ENCODE measurements at regions not wholly inside any gene's neighbourhood (a gene's known extent, or its start where the extent isn't known, plus 50 kb on each side); places are given as distances from the start of the nearest gene placed in this dataset.

- no peak for TF ChIP-seq ZNF197 (CRISPR knock-in tag; IDR thresholded peaks at IDR 0.05; ENCODE audit: low read depth)
These were observed 123.3 kb upstream of the GBE1 start (continued) for GRCh38 chr3:81884791-81885190.

GRCh38 chr3:81876826-81877225, 115.4 kb upstream of the GBE1 start:
- Histone ChIP-seq H3K79me2 (ENCODE audit: control insufficient read depth, insufficient read depth, low read length) (no peaks in the 10 kb centered on the region), H3K9me1 (ENCODE audit: control insufficient read depth, insufficient read depth, low read length) (no peaks in the 10 kb centered on the region), H3K4me1 (replicated peaks in 1 of 2; ENCODE audit: control insufficient read depth in 2 of 2, insufficient read depth in 2 of 2, low read length in 2 of 2) (no peaks in the 10 kb centered on the region), H3K4me2 (ENCODE audit: insufficient read depth, low read length) (no peak overlapping the region), H3K4me3 (no peak overlapping the region), H3K9me3 (replicated peaks; ENCODE audit: control insufficient read depth, insufficient read depth, low read depth, low read length) (no peaks in the 10 kb centered on the region), H3K36me3 (ENCODE audit: control insufficient read depth, insufficient read depth, low read length) (no peaks in the 10 kb centered on the region), H3K27ac (ENCODE audit: extremely low read depth, low read depth, low read length) (no peak overlapping the region), H2AFZ (ENCODE audit: low read depth, low read length) (no peak overlapping the region), H4K20me1 (replicated peaks; ENCODE audit: control insufficient read depth, insufficient read depth, low read length) (no peaks in the 10 kb centered on the region), H3K9ac (ENCODE audit: insufficient read depth in 1 of 2, low read depth in 2 of 2, low read length in 2 of 2) (no peak overlapping the region), H3K27me3 (ENCODE audit: control insufficient read depth in 2 of 2, insufficient read depth in 2 of 2, low read length in 2 of 2) (no peaks in the 10 kb centered on the region)
- 0% methylated on average over 1 of the region's 1 CpG for WGBS (ENCODE audit: insufficient coverage, low coverage, missing lambda C conversion rate)
- intact Hi-C loops (cut with micrococcal nuclease), result no loop called here
- in situ Hi-C loops (cut with MboI), result no loop called here
- POLR2A ChIA-PET, result no interaction called here
- no TSS peak for BruUV-seq (replicated peaks)
- ATAC-seq (no peak), FAIRE-seq (no peak), DNase-seq (ENCODE audit: extremely low read depth in 1 of 4, low spot score in 3 of 4) (no peak)
- CTCF ChIA-PET (ENCODE audit: low intra/inter-chr PET ratio), result no interaction called here
- TF ChIP-seq SREBF2 (CRISPR knock-in tag; IDR thresholded peaks at IDR 0.05), result no peak
- no peak for TF ChIP-seq ZFX (CRISPR knock-in tag; IDR thresholded peaks at IDR 0.05)

GRCh38 chr3:81874738-81875137, 113.3 kb upstream of the GBE1 start:
- Histone ChIP-seq H3K4me1 (replicated peaks in 1 of 2; ENCODE audit: control insufficient read depth in 2 of 2, insufficient read depth in 2 of 2, low read length in 2 of 2) (no peaks in the 10 kb centered on the region), H3K4me2 (ENCODE audit: insufficient read depth, low read length) (no peak overlapping the region), H3K36me3 (ENCODE audit: control insufficient read depth, insufficient read depth, low read length) (no peaks in the 10 kb centered on the region), H2AFZ (ENCODE audit: low read depth, low read length) (no peak overlapping the region), H3K79me2 (ENCODE audit: control insufficient read depth, insufficient read depth, low read length) (no peaks in the 10 kb centered on the region), H3K9ac (ENCODE audit: insufficient read depth in 1 of 2, low read depth in 2 of 2, low read length in 2 of 2) (no peak overlapping the region), H3K4me3 (no peak overlapping the region), H3K9me1 (ENCODE audit: control insufficient read depth, insufficient read depth, low read length) (no peaks in the 10 kb centered on the region), H3K27ac (ENCODE audit: extremely low read depth, low read depth, low read length) (no peak overlapping the region), H3K27me3 (ENCODE audit: control insufficient read depth in 2 of 2, insufficient read depth in 2 of 2, low read length in 2 of 2) (no peaks in the 10 kb centered on the region), H4K20me1 (replicated peaks; ENCODE audit: control insufficient read depth, insufficient read depth, low read length) (no peaks in the 10 kb centered on the region), H3K9me3 (replicated peaks; ENCODE audit: control insufficient read depth, insufficient read depth, low read depth, low read length) (no peaks in the 10 kb centered on the region)
- in situ Hi-C loops (cut with MboI) (no loop called here), intact Hi-C loops (cut with micrococcal nuclease) (no loop called here)
- ATAC-seq (no peak), DNase-seq (ENCODE audit: extremely low read depth in 1 of 4, low spot score in 3 of 4) (no peak), FAIRE-seq (no peak)
- CTCF ChIA-PET (ENCODE audit: low intra/inter-chr PET ratio), result no interaction called here
- BruUV-seq (replicated peaks), result no TSS peak
- POLR2A ChIA-PET, result interaction anchor here (0.7 kb wide), 1 partner anchor 28 kb away, joined by 3 read pairs; no protein-coding TSS in a partner anchor
- TF ChIP-seq MCM5 (IDR thresholded peaks at IDR 0.05; ENCODE audit: low read depth), result no peak
- TF ChIP-seq GATAD2A (IDR thresholded peaks at IDR 0.05), result no peak
- no peak for TF ChIP-seq CREB1 (IDR thresholded peaks at IDR 0.05)
- TF ChIP-seq CREB1 (CRISPR knock-in tag; IDR thresholded peaks at IDR 0.05), result no peak
- TF ChIP-seq ILK (tag; IDR thresholded peaks at IDR 0.05; ENCODE audit: borderline replicate concordance, low read depth), result no peak
- TF ChIP-seq FOXJ3 (CRISPR knock-in tag; IDR thresholded peaks at IDR 0.05), result no peak
- no peak for TF ChIP-seq TBL1XR1 (IDR thresholded peaks at IDR 0.05; ENCODE audit: low read length in 2 of 2)
- no peak for TF ChIP-seq MTA2 (IDR thresholded peaks at IDR 0.05; ENCODE audit: low read depth)
- TF ChIP-seq FOXA1 (IDR thresholded peaks at IDR 0.05; ENCODE audit: borderline replicate concordance), result no peak
- TF ChIP-seq NONO (IDR thresholded peaks at IDR 0.05; ENCODE audit: low read depth in 2 of 2, low read length in 1 of 2), result no peak
- no peak for TF ChIP-seq E2F8 (IDR thresholded peaks at IDR 0.05; ENCODE audit: low read depth, partially characterized antibody)
- no peak for TF ChIP-seq ZNF79 (CRISPR knock-in tag; IDR thresholded peaks at IDR 0.05; ENCODE audit: low read depth)
- TF ChIP-seq EZH2 (IDR thresholded peaks at IDR 0.05; ENCODE audit: borderline replicate concordance, low read depth, low read length), result no peak
